Neural cell (in vitro differentiated cells): ENCODE measurements at regions not wholly inside any gene's neighbourhood (a gene's known extent, or its start where the extent isn't known, plus 50 kb on each side); places are given as distances from the start of the nearest gene placed in this dataset.

Source experiments
- H2AFZ ChIP-seq: fragments of 200-600, 300-800 bp; sonication (generic), shearing (Covaris generic); 2 replicates; pipeline ENCODE4 v1.6.0; 2014; ENCODE audit warnings: low read depth, mild to moderate bottlenecking, antibody characterized with exemption, low read length, moderate library complexity
- H3F3A ChIP-seq: fragments of 200-600 bp; shearing (Covaris generic); 2 replicates; pipeline ENCODE4 v1.6.1; 2016; ENCODE audit warnings: mild to moderate bottlenecking, moderate library complexity, mixed read lengths, antibody characterized with exemption, low read length; ENCODE audit not compliant: insufficient read depth, poor library complexity, severe bottlenecking
- H3K27ac ChIP-seq: fragments of 200-600, 300-800 bp; sonication (generic), shearing (Covaris generic); 2 replicates; pipeline ENCODE4 v1.5.1; 2014; ENCODE audit warnings: mild to moderate bottlenecking, low read length, moderate library complexity
- H3K27me3 ChIP-seq: fragments of 300-800, 200-600 bp; sonication (generic), shearing (Covaris generic); 2 replicates; pipeline ENCODE4 v1.6.0; 2014; ENCODE audit warnings: mild to moderate bottlenecking, low read depth, low read length, moderate library complexity; ENCODE audit not compliant: insufficient read depth
- H3K36me3 ChIP-seq: fragments of 300-800, 200-600 bp; sonication (generic), shearing (Covaris generic); 2 replicates; pipeline ENCODE4 v1.5.1; 2014; ENCODE audit warnings: mild to moderate bottlenecking, antibody characterized with exemption, low read length, moderate library complexity; ENCODE audit not compliant: insufficient read depth
- H3K4me2 ChIP-seq: fragments of 300-800, 200-600 bp; sonication (generic), shearing (Covaris generic); 2 replicates; pipeline ENCODE4 v1.6.0; 2014; ENCODE audit warnings: mild to moderate bottlenecking, low read length
- H3K4me3 ChIP-seq: fragments of 300-800, 200-600 bp; sonication (generic), shearing (Covaris generic); 2 replicates; pipeline ENCODE4 v1.5.1; 2014; ENCODE audit warnings: mild to moderate bottlenecking, low read length, moderate library complexity
- H3K79me2 ChIP-seq: fragments of 200-600 bp; shearing (Covaris generic); replicated peaks from 2 replicates; pipeline ENCODE4 v1.6.0; 2014; ENCODE audit warnings: mild to moderate bottlenecking, low read length, moderate library complexity; ENCODE audit not compliant: insufficient read depth
- H3K9ac ChIP-seq: fragments of 300-800, 200-600 bp; sonication (generic), shearing (Covaris generic); 2 replicates; pipeline ENCODE4 v1.6.1; 2016; ENCODE audit warnings: mild to moderate bottlenecking, low read length, mixed read lengths
- H3K9me2 ChIP-seq: fragments of 200-600 bp; shearing (Covaris generic); 2 replicates; pipeline ENCODE4 v1.6.1; 2016; ENCODE audit warnings: mild to moderate bottlenecking, low read length, mixed read lengths; ENCODE audit not compliant: insufficient read depth
- H3K9me3 ChIP-seq: fragments of 200-600, 300-800 bp; sonication (generic), shearing (Covaris generic); 2 replicates; pipeline ENCODE4 v1.6.1; 2016; ENCODE audit warnings: mild to moderate bottlenecking, mixed run types, low read length, moderate library complexity, mixed read lengths
- H4K20me1 ChIP-seq: fragments of 200-600 bp; shearing (Covaris generic); 2 replicates; pipeline ENCODE4 v1.6.1; 2016; ENCODE audit warnings: mild to moderate bottlenecking, mixed run types; ENCODE audit not compliant: insufficient read depth
- EP300 ChIP-seq: fragments of 450-650 bp; conservative IDR thresholded peaks from 2 replicates; pipeline ENCODE4 v1.6.1; 2014; ENCODE audit warnings: antibody characterized with exemption, mild to moderate bottlenecking, moderate library complexity; ENCODE audit not compliant: poor library complexity, severe bottlenecking
- EZH2 ChIP-seq: fragments of 200-600, 300-800 bp; shearing (Covaris generic), sonication (generic); IDR thresholded peaks from 2 replicates; pipeline ENCODE4 v1.6.1; 2014; ENCODE audit warnings: antibody characterized with exemption, low read length, borderline replicate concordance, mild to moderate bottlenecking; ENCODE audit not compliant: insufficient read depth, poor library complexity, severe bottlenecking
- MXI1 ChIP-seq: fragments of 450-650 bp; conservative IDR thresholded peaks from 2 replicates; pipeline ENCODE4 v1.6.1; 2014; ENCODE audit warnings: antibody characterized with exemption, mild to moderate bottlenecking; ENCODE audit not compliant: poor library complexity, severe bottlenecking
- POLR2AphosphoS5 ChIP-seq: IDR thresholded peaks from 2 replicates; pipeline ENCODE4 v1.6.1; 2012
- RAD21 ChIP-seq: fragments of 450-650 bp; conservative IDR thresholded peaks from 2 replicates; pipeline ENCODE4 v1.6.1; 2014; ENCODE audit warnings: antibody characterized with exemption, mild to moderate bottlenecking, moderate library complexity
- REST ChIP-seq: IDR thresholded peaks from 2 replicates; pipeline ENCODE4 v1.6.1; 2012; ENCODE audit warnings: borderline replicate concordance
- SMC3 ChIP-seq: fragments of 450-650 bp; conservative IDR thresholded peaks from 2 replicates; pipeline ENCODE4 v1.6.1; 2014; ENCODE audit warnings: antibody characterized with exemption, mild to moderate bottlenecking, moderate library complexity; ENCODE audit not compliant: poor library complexity
- TAF1 ChIP-seq: IDR thresholded peaks from 2 replicates; pipeline ENCODE4 v1.6.1; 2012; ENCODE audit warnings: low read depth
- TF ChIP-seq, protein P1 (sequence below): fragments of 450-650 bp; IDR thresholded peaks from 2 replicates; pipeline ENCODE4 v1.5.1; 2014; ENCODE audit warnings: antibody characterized with exemption, mild to moderate bottlenecking, moderate library complexity; ENCODE audit not compliant: poor library complexity, severe bottlenecking

DNA sequence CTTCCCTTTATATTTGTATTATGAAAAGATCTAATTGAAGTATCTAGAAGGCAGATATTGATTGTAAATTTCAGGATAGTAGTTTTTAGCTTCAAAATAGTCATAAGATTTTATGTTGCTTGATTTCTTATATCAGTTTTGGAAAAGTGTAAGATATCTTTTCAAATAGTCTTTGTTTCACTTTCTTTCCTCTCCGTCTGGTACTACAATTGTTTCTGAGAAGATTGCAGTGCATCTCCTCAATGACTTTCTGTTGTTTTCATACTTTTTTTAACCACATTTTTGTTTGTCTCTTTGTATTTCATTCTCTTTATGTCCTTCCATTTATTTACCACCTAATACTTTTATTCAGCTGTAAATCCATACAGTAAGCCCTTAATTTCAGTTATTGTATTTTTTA lies 964.6 kb upstream of the B3GALT2 start:
- H4K20me1 ChIP-seq, result no peaks in the 10 kb centered on the region
- no peaks in the 10 kb centered on the region for H3K9me3 ChIP-seq
- H3F3A ChIP-seq, result no peaks in the 10 kb centered on the region
- no peak overlapping the region for H3K4me3 ChIP-seq
- no peaks in the 10 kb centered on the region for H3K9me2 ChIP-seq
- no peak overlapping the region for H3K27ac ChIP-seq
- no peak overlapping the region for H3K9ac ChIP-seq
- H3K36me3 ChIP-seq, result no peaks in the 10 kb centered on the region
- no peaks in the 10 kb centered on the region for H3K27me3 ChIP-seq
- TF ChIP-seq REST, result no peak
- TF ChIP-seq POLR2AphosphoS5, result no peak
- no peak for TF ChIP-seq TAF1
- TF ChIP-seq RAD21, result no peak
- TF ChIP-seq EZH2, result no peak
- TF ChIP-seq, protein P1, sequence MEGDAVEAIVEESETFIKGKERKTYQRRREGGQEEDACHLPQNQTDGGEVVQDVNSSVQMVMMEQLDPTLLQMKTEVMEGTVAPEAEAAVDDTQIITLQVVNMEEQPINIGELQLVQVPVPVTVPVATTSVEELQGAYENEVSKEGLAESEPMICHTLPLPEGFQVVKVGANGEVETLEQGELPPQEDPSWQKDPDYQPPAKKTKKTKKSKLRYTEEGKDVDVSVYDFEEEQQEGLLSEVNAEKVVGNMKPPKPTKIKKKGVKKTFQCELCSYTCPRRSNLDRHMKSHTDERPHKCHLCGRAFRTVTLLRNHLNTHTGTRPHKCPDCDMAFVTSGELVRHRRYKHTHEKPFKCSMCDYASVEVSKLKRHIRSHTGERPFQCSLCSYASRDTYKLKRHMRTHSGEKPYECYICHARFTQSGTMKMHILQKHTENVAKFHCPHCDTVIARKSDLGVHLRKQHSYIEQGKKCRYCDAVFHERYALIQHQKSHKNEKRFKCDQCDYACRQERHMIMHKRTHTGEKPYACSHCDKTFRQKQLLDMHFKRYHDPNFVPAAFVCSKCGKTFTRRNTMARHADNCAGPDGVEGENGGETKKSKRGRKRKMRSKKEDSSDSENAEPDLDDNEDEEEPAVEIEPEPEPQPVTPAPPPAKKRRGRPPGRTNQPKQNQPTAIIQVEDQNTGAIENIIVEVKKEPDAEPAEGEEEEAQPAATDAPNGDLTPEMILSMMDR, result no peak
- no peak for TF ChIP-seq MXI1
- no peak for TF ChIP-seq SMC3
- TF ChIP-seq EP300, result no peak
- H3K4me2 ChIP-seq, result no peak overlapping the region
- H2AFZ ChIP-seq, result no peak overlapping the region
- no peaks in the 10 kb centered on the region for H3K79me2 ChIP-seq

- no peaks in the 10 kb centered on the region for H4K20me1 ChIP-seq
These were observed 963.8 kb upstream of the B3GALT2 start for GRCh38 chr1:194150242-194150641.

DNA sequence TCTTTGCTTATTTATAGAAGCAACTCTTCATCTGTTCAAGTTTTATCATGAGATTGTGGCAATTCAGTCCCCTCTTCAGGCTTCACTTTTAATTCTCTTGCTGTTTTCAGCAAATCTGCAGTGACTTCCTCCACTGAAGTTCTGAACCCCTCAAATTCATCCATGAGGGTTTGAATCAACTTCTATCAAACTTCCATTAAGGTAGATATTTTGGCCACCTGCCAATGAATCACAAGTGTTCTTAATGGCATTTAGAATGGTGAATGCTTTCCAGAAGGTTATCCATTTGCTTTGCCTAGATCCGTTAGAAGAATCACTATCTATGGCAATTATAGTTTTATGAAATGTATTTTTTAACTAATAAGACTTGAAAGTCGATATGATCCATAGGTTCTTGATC lies 946.7 kb upstream of the B3GALT2 start:
- Histone ChIP-seq H3F3A (no peaks in the 10 kb centered on the region), H3K9me3 (no peaks in the 10 kb centered on the region), H3K9ac (no peak overlapping the region), H3K36me3 (no peaks in the 10 kb centered on the region), H3K79me2 (no peaks in the 10 kb centered on the region), H2AFZ (no peak overlapping the region), H4K20me1 (no peaks in the 10 kb centered on the region), H3K27ac (no peak overlapping the region), H3K9me2 (no peaks in the 10 kb centered on the region), H3K27me3 (no peaks in the 10 kb centered on the region), H3K4me2 (no peak overlapping the region), H3K4me3 (no peak overlapping the region)
- no peak for TF ChIP-seq REST

More at GRCh38 chr1:194150242-194150641, 963.8 kb upstream of the B3GALT2 start:
- Histone ChIP-seq H3K79me2 (no peaks in the 10 kb centered on the region), H3K27me3 (no peaks in the 10 kb centered on the region), H3F3A (no peaks in the 10 kb centered on the region), H3K4me3 (no peak overlapping the region), H3K27ac (no peak overlapping the region), H2AFZ (no peak overlapping the region), H3K9me3 (no peaks in the 10 kb centered on the region), H3K9ac (no peak overlapping the region), H3K9me2 (no peaks in the 10 kb centered on the region), H3K4me2 (no peak overlapping the region), H3K36me3 (no peaks in the 10 kb centered on the region)
- TF ChIP-seq MXI1 (no peak), EP300 (no peak)
